Fibroblast of the conjunctiva (primary cell): ENCODE measurements at regions not wholly inside any gene's neighbourhood (a gene's known extent, or its start where the extent isn't known, plus 50 kb on each side); places are given as distances from the start of the nearest gene placed in this dataset.

Source experiments
- DNase-seq: peaks from one replicate; pipeline ENCODE4 v3.0.0-alpha.2; 2010; ENCODE audit warnings: low read depth

- DNase-seq: no peak
Observed at GRCh38 chr9:20197976-20198685, 409.3 kb upstream of the SLC24A2 start.

- no peak for DNase-seq
Observed at GRCh38 chr9:20191228-20191840, 402.5 kb upstream of the SLC24A2 start.

DNA sequence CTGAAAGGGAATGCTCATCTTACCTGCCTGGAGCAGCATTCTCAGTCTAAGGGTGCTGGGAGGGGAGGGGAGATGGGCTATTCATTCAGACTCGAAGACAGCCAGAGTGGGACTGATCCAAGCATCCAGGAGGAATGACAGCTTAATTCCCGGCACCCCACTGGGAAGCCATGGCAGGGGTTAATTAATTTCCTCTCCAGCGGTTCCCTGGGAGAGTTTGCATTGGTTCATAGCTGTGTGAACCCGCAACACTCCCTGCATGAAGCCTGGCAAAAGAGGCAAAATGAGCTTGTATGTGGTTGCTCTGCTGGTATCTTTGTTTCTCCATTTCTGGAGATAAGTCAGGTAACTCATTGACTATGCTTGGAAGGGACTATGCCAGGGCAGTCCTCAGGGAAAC lies 401.0 kb upstream of the SLC24A2 start:
- DNase-seq: no peak

GRCh38 chr9:20188616-20189369 lies 400.0 kb upstream of the SLC24A2 start:
- DNase-seq: no peak

- DNase-seq: no peak
Observed at GRCh38 chr9:20187318-20187717, 398.5 kb upstream of the SLC24A2 start.

DNA sequence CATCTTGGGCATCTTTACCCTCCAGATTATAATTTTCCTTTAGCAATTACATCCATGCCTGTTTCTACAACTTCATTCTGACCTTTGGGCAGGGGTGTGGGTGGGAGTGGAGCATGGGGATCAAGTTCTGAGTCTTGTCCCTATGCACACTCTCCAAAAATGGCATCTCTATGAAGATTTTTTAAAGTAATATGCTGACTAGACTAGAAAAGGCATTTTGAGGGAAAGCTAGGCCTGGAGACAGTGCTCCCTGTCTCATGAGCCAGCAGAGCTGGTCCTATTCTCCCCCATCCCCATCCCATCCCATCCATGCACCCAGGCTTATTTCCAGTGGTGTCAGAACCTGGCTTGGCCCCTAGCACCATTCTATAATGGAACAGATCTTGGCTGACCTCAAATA lies 398.0 kb upstream of the SLC24A2 start:
- DNase-seq: no peak

DNA sequence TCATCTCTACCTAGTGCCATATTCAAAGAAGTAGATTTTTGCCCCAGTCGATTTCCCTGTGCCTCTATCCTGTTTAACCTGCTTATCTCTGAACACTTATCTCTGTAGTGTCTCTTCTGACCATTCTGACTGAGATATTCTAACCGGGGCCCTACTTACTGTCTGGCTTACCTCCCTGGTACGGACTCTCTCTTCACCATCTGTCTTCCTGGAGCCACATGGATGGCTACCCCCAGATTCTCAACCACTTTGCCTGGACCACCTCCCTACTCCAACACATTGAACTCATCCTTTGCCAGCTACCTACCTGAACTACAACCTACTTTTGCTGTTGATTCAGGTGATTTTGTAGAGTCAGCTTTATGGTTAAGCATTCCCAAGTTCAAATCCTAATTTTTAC lies 397.4 kb upstream of the SLC24A2 start:
- DNase-seq: no peak

- no peak for DNase-seq
Observed at GRCh38 chr9:20184541-20184940, 395.7 kb upstream of the SLC24A2 start.

DNA sequence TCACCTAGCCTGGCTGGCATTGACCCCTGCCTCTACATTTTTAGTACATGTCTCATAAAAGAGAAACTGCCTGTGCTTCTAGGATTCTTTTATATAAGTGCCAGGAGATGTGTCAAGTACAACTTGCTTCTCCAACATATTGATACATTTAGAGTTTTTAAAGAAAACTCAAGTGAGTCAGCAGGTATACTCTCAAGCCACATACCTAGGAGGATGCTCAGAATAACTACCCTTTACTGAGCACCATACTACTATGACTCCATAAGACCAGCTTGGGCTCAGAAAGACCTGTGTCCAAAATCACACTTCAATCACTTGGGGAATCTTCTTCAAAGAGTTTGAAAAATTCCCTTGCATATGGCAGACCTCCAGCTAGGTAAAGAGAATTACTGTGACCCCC lies 389.8 kb upstream of the SLC24A2 start:
- DNase-seq: no peak

- DNase-seq: no peak
Observed at GRCh38 chr9:20178197-20178596, 389.4 kb upstream of the SLC24A2 start.

DNA sequence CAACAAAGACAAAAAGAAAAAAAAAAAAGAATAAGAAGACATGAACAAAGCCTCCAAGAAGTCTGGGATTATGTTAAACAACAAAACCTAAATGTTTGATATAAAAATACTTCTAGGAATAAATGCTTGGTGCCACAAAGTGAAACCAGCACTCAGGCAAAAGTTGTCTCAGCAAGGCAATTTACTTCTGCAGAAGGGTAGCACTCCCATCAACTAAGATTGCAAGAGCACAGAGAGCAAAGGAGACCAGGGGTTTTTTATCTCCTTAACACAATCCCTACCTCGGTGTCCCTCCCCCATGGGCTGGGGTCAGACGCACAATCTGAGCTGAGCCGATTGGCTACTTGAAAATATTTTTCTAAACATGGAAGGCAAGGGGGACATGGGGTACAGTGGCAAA lies 381.3 kb upstream of the SLC24A2 start:
- DNase-seq: no peak

- DNase-seq: no peak
Observed at GRCh38 chr9:20152151-20152725, 363.4 kb upstream of the SLC24A2 start.

- no peak for DNase-seq
Observed at GRCh38 chr9:20148416-20148815, 359.6 kb upstream of the SLC24A2 start.

- no peak for DNase-seq
Observed at GRCh38 chr9:20144197-20144596, 355.4 kb upstream of the SLC24A2 start.

DNA sequence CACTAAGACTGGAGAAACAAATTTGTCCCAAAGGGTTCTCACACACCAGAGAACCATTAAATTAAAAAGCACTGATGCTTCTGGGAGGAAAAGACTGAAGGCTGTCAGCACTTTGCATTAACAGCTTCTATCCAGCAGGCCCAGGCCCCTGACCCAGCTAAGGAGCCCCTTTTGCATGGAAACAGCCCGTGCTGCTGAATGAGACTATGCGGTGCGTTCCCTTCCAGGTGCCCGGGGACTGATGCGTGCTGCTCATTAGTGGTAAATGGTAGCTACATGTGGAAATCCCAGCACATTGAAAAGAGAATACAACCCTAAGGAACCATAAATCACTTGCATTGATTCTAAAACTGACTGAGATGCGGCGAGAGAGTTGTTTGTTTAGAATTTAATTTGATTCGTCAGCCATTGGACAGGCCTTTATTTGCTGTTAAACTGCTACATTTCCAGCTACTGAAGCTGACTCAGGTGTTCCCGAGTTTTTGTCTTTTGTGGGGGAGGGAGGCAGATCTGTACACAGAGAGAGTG lies 351.0 kb upstream of the SLC24A2 start:
- DNase-seq: no peak

DNA sequence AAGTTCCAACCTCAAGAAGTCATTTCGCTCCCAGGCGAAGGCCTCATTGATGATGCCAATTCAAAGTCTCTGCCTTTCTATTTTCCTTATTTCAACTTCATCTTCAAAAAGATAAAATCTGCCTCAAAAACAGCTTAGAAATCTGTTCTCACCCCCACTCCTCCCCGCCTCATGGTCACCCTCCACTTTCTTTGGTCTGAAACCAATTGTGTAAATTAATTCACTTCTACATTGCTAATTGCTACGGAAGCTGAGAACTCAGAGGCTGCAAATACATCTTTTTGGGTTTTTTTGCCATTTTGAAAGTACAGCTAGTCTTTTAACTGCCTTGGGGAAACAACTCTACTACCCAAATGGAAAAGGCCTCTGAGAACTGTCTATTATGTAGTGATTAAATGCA lies 350.0 kb upstream of the SLC24A2 start:
- DNase-seq: no peak

DNA sequence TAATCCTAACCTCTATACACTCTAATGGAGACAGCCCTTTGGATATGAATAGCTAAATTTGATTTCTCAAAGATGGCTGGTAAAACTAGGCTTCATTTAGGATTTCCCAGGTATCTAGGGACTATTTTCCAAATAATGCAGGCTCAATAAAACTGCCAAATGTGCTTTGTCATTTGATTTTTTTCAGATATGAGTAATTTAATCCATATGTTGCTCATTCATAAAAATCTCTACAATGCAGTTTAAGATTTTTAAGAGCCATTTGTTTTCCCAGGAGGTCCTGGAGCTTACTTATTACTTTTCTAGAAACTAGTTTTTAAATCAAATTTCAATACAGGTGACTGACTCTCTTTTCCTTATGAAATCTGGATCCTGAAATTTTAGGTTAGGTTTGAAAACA lies 349.3 kb upstream of the SLC24A2 start:
- no peak for DNase-seq

DNA sequence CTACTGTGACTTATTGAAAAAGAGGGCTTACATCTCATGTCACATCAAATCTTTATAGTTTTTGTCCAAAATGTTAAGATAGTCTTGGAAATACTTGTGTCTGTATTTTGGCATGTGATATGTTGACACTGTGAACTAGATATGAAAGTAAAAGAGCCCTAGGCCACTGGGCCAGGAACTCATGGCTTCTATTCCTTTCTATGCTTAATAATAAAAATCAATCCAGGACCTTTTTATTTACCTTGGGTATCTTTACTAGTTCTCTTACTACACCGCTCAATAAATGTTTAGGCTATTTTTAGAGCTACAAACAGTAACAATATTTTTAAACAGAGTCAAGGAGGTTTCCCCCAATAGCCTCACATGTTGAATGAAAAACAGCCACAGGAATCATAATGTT lies 348.6 kb upstream of the SLC24A2 start:
- no peak for DNase-seq

GRCh38 chr9:20135119-20135697 lies 346.4 kb upstream of the SLC24A2 start:
- no peak for DNase-seq

GRCh38 chr9:20125727-20126126 lies 336.9 kb upstream of the SLC24A2 start:
- no peak for DNase-seq

- DNase-seq: no peak
Observed at GRCh38 chr9:20119566-20119965, 330.7 kb upstream of the SLC24A2 start.

DNA sequence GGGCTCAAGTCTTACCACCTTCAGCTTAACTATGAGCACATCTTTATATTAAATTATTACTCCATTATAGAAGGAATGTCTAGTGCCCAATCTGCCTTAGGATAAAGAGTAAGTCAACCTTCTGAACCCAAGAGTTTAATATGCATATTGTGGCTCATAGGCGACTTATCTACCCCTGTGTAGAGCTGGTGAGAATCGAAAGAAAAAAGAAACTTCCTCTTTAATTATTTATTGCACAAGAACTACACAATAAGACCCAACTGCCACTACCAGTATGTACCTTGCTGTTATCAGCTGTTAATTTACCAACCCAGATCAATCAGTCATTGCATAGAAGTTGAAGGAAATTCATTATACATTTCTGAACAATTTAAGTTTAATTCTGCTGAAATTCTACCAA lies 329.1 kb upstream of the SLC24A2 start:
- no peak for DNase-seq
